Epithelial cell of esophagus (primary cell): ENCODE measurements at regions not wholly inside any gene's neighbourhood (a gene's known extent, or its start where the extent isn't known, plus 50 kb on each side); places are given as distances from the start of the nearest gene placed in this dataset.
A peak's percentile ranks its signal among the peaks of the same experiment; 100 is the strongest.
"Not testable (repeated sequence)": the region's sequence is repeated elsewhere in the genome, so short reads cannot be mapped to it uniquely, and the experiment has no call there.

Source experiments
- DNase-seq: peaks from one replicate; pipeline ENCODE4 v3.0.0; 2010; ENCODE audit warnings: low read depth
- H3K4me3 ChIP-seq: 2 replicates; pipeline ENCODE4 v1.5.1; 2011; ENCODE audit warnings: mild to moderate bottlenecking, low read length, control low read depth
- CTCF ChIP-seq: IDR thresholded peaks from 2 replicates; pipeline ENCODE4 v1.5.1; 2011; ENCODE audit warnings: low read depth, mild to moderate bottlenecking, low read length, control low read depth, inconsistent platforms; ENCODE audit not compliant: insufficient read depth; ENCODE audit errors: missing control alignments

GRCh38 chr5:3456121-3456681 is 139.4 kb upstream of the IRX1 start:
- H3K4me3 ChIP-seq, result no peak overlapping the region
- no peak for TF ChIP-seq CTCF
- DNase-seq, result peak; percentile 65

- not testable (repeated sequence) for H3K4me3 ChIP-seq, DNase-seq
Observed at GRCh38 chr5:3454028-3454427, 141.6 kb upstream of the IRX1 start.

GRCh38 chr5:3452622-3453021 is 143.0 kb upstream of the IRX1 start:
- DNase-seq, result no peak

GRCh38 chr5:3451961-3452360 is 143.7 kb upstream of the IRX1 start:
- no peak for DNase-seq
- TF ChIP-seq CTCF, result no peak
- H3K4me3 ChIP-seq, result no peak overlapping the region

More at GRCh38 chr5:3452622-3453021, 143.0 kb upstream of the IRX1 start:
- TF ChIP-seq CTCF, result no peak
- H3K4me3 ChIP-seq, result no peak overlapping the region

- no peak for TF ChIP-seq CTCF
- no peak overlapping the region for H3K4me3 ChIP-seq
- no peak for DNase-seq
Observed at GRCh38 chr5:3449481-3449880, 146.2 kb upstream of the IRX1 start.

DNA sequence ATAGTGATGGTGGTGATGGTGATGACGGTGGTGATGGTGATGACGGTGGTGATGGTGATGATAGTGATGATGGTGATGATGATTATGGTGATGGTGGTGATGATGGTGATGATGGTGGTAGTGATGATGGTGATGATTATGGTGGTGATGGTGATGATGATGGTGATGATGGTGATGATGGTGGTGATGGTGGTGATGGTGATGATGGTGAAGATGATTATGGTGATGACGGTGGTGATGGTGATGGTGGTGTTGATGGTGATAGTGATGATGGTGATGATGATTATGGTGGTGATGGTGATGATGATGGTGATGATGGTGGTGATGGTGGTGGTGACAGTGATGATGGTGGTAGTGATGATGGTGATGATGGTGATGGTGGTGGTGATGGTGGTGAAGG is 149.2 kb upstream of the IRX1 start:
- TF ChIP-seq CTCF, result no peak
- no peak overlapping the region for H3K4me3 ChIP-seq
- no peak for DNase-seq

DNA sequence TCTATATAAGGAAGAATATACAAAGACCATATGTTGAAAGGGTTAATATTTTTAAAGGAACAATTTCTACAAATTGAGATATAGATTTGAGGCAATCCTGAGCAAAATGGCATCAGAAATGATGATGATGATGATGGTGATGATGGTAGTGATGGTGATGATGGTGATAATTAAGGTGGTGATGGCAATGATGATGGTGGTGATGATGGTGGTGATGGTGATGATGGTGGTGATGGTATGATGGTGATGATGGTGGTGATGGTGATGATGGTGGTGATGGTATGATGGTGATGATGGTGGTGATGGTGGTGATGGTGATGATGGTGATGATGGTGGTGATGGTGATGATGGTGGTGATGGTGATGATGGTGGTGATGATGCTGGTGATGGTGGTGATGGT is 150.1 kb upstream of the IRX1 start:
- not testable (repeated sequence) for DNase-seq, H3K4me3 ChIP-seq

DNA sequence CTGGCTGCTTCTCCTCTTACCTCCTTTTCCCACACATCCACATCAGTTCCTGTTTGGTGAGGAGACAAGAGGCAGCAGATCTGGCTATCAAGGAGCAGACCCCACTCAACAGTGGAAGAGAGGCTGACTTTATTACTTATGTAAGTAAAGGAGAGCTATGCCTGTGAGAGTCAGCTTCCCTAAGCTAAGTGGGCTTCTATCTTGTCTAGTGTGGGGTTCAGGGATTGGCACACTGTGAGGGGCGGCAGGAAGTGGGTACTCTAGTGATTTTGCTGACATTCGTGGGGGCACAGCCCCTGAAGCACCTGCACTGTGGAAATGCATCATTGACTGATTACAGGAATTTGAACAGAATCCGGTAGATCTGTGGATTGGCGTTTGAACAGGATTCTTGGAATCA is 163.5 kb upstream of the IRX1 start:
- H3K4me3 ChIP-seq, result no peak overlapping the region
- no peak for TF ChIP-seq CTCF
- no peak for DNase-seq
